ENCODE measurements at regions not wholly inside any gene's neighbourhood (a gene's known extent, or its start where the extent isn't known, plus 50 kb on each side); places are given as distances from the start of the nearest gene placed in this dataset.

DNA sequence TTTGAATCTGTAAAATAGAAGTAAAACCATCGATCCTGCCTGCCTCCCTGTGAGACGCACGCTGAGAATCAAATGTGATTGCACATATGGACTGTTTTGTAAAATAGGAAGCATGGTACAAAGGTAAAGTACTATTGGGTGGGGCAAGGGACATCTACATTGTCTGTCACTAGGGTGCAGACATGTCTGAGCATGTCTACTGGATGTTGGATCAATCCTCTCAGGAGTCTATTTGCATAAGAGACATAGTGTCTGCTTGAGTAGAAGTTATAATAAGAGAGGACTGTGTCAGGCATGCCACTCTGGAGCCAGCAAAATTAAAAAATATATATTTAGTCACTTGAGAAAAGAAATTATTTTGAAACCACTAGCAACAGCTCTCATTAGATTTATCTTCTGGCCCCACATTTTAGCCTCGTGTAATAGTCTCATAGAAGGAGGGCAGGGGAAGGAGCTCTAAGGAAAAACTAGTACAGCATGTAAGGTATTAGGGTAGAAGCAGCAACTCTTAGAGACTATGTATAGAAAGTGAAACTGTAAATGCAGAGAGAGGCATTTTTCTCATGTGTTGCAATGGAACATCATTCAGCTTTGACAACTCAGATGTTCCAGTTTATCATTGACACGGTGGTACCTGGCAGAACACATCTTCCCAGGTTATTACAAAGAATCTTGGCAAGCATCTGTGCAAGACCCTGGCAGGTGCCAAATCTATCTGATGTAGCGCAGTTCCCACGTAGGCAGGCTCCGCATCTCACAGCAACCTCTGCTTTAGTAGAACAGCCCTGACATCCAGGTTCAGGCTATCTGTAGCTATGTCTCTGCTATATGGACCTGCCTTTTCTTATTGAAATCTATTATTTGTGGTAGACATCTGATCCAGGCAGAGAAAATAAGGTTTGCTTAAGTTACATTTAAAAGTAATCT lies 85.2 kb upstream of the CHL1 start:
- intact Hi-C loops (cut with DNase I) = no loop called here
- WGBS = 85% methylated on average over 8 of the region's 8 CpGs
- H3K27ac ChIP-seq (replicated peaks in 1 of 4) = no peak overlapping the region

DNA sequence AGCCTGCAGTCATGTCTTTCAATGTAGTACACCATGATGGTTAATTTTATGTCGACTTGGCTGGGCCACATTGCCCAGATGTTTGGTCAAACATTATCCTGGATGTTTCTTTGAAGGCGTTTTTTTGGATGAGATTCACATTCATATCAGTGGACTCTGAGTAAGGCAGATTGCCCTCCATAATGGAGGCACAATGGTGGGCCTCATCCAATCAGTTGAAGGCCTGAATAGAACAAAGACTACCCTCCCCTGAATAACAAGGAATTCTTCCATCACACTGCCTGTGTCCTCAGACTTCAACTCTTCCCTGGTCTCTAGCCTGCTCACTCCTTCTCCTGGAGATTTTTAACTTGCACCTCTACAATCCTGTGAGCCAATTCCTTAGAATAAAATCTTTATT lies 83.8 kb upstream of the CHL1 start:
- H3K9me3 ChIP-seq = no peaks in the 10 kb centered on the region
- no peak overlapping the region for H3K4me3 ChIP-seq
- intact Hi-C loops (cut with DNase I) = no loop called here
- no peak for TF ChIP-seq POLR2AphosphoS5 (IDR thresholded peaks at IDR 0.05)
- no peak for TF ChIP-seq POLR2A (IDR thresholded peaks at IDR 0.05; ENCODE audit: low read depth)
- TF ChIP-seq, protein P1, sequence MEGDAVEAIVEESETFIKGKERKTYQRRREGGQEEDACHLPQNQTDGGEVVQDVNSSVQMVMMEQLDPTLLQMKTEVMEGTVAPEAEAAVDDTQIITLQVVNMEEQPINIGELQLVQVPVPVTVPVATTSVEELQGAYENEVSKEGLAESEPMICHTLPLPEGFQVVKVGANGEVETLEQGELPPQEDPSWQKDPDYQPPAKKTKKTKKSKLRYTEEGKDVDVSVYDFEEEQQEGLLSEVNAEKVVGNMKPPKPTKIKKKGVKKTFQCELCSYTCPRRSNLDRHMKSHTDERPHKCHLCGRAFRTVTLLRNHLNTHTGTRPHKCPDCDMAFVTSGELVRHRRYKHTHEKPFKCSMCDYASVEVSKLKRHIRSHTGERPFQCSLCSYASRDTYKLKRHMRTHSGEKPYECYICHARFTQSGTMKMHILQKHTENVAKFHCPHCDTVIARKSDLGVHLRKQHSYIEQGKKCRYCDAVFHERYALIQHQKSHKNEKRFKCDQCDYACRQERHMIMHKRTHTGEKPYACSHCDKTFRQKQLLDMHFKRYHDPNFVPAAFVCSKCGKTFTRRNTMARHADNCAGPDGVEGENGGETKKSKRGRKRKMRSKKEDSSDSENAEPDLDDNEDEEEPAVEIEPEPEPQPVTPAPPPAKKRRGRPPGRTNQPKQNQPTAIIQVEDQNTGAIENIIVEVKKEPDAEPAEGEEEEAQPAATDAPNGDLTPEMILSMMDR (IDR thresholded peaks at IDR 0.05) = no peak
- no peak for TF ChIP-seq EP300 (IDR thresholded peaks at IDR 0.05)
- H3K27ac ChIP-seq (replicated peaks in 1 of 4) = no peak overlapping the region
- no peaks in the 10 kb centered on the region for H3K27me3 ChIP-seq
- DNase-seq (ENCODE audit: extremely low spot score) = no peak
- H3K4me1 ChIP-seq = peaks cover 0 to 7% (median 0%) of the 10 kb centered on the region in 4 donors
- H3K36me3 ChIP-seq = no peaks in the 10 kb centered on the region
- WGBS = 70% methylated on average over 2 of the region's 2 CpGs

More for the DNA sequence above, 85.2 kb upstream of the CHL1 start:
- peak; percentile 62 for DNase-seq (ENCODE audit: extremely low spot score)
- Histone ChIP-seq H3K36me3 (no peaks in the 10 kb centered on the region), H3K9me3 (no peaks in the 10 kb centered on the region), H3K4me1 (peaks cover 0 to 7% (median 0%) of the 10 kb centered on the region in 4 donors), H3K27me3 (no peaks in the 10 kb centered on the region), H3K4me3 (no peak overlapping the region)
- TF ChIP-seq EP300 (IDR thresholded peaks at IDR 0.05) (no peak), POLR2AphosphoS5 (IDR thresholded peaks at IDR 0.05) (no peak), POLR2A (IDR thresholded peaks at IDR 0.05; ENCODE audit: low read depth) (no peak)
- TF ChIP-seq, protein P1 (IDR thresholded peaks at IDR 0.05) = no peak

DNA sequence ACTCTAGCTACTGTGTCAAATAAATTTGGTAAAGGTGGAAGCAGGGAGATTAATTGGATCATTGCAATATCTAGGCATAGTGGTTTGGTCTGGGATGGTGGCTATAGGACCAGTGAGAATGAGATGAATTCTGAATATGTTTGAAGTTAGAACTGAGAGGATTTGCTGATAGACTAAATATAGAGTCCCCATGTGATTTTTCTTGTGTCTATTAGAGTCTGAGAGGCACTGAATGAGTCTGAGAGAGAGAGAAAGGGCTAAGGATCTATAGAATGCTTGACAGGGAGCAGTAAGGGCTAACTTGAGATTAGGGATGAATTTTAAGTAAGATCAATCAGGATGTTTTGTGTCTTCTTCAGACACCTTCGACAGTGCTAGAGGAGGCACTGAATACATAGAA lies 77.9 kb upstream of the CHL1 start:
- TF ChIP-seq EP300 (IDR thresholded peaks at IDR 0.05) (no peak), POLR2A (IDR thresholded peaks at IDR 0.05; ENCODE audit: low read depth) (no peak), POLR2AphosphoS5 (IDR thresholded peaks at IDR 0.05) (no peak)
- TF ChIP-seq, protein P1 (IDR thresholded peaks at IDR 0.05) = no peak
- intact Hi-C loops (cut with DNase I) = no loop called here
- Histone ChIP-seq H3K27me3 (no peaks in the 10 kb centered on the region), H3K9me3 (no peaks in the 10 kb centered on the region), H3K4me1 (no peaks in the 10 kb centered on the region), H3K36me3 (no peaks in the 10 kb centered on the region), H3K4me3 (no peak overlapping the region), H3K27ac (replicated peaks in 1 of 4) (no peak overlapping the region)
- no peak for DNase-seq (ENCODE audit: extremely low spot score)
- 54% methylated on average over 1 of the region's 1 CpG for WGBS

DNA sequence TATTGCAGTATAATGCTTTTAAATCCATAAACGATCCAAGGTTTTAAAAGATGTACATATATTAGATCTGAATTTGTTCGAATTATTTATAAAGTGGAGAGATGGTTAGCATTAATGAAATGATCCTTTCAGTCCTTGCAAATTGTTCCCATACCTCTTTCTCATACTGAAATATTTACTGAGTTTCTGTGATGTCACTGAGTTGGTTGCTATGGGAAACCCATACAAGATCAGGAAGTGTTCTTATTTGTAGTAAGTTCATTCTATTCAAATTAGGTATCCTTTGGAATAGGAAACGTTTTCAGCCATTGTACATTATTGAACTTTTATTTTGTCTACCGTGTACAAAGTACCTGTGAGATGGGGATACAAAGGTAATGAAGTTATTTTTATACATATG lies 73.2 kb upstream of the CHL1 start:
- TF ChIP-seq, protein P1 (IDR thresholded peaks at IDR 0.05) = no peak
- TF ChIP-seq EP300 (IDR thresholded peaks at IDR 0.05) (no peak), POLR2AphosphoS5 (IDR thresholded peaks at IDR 0.05) (no peak), POLR2A (IDR thresholded peaks at IDR 0.05; ENCODE audit: low read depth) (no peak)
- Histone ChIP-seq H3K9me3 (no peaks in the 10 kb centered on the region), H3K27me3 (no peaks in the 10 kb centered on the region), H3K27ac (replicated peaks in 1 of 4) (no peak overlapping the region), H3K36me3 (no peaks in the 10 kb centered on the region), H3K4me1 (no peaks in the 10 kb centered on the region), H3K4me3 (no peak overlapping the region)
- intact Hi-C loops (cut with DNase I) = no loop called here
- no peak for DNase-seq (ENCODE audit: extremely low spot score)
- WGBS = 72% methylated on average over 4 of the region's 4 CpGs
